Lower leg skin (tissue), 4 donors: ENCODE measurements at regions not wholly inside any gene's neighbourhood (a gene's known extent, or its start where the extent isn't known, plus 50 kb on each side); places are given as distances from the start of the nearest gene placed in this dataset.
"Not testable (repeated sequence)": the region's sequence is repeated elsewhere in the genome, so short reads cannot be mapped to it uniquely, and the experiment has no call there.

Experiments used
- DNase-seq, 2 donors: peaks; one replicate each; pipeline ENCODE4 v3.0.0-alpha.2; 2019; ENCODE audit warnings: low spot score in 2 of 2
- H3K4me3 ChIP-seq: fragments of 200-600 bp; sonication (generic); 2 replicates; pipeline ENCODE4 v1.5.1; 2017; ENCODE audit warnings: mild to moderate bottlenecking, low read depth; ENCODE audit not compliant: poor library complexity, severe bottlenecking
- CTCF ChIP-seq, 3 donors: fragments of 450-650 bp; IDR thresholded peaks; one replicate each; pipeline ENCODE4 v1.5.1; 2016; ENCODE audit warnings: antibody characterized with exemption in 3 of 3, mild to moderate bottlenecking in 3 of 3, moderate library complexity in 2 of 3
- POLR2A ChIP-seq, 2 donors: fragments of 450-650 bp; IDR thresholded peaks; one replicate each; pipeline ENCODE4 v1.6.1; 2016 to 2017; ENCODE audit warnings: antibody characterized with exemption in 2 of 2, mild to moderate bottlenecking in 1 of 2, moderate library complexity in 1 of 2
- WGBS, 2 donors: methylation state at CpG; one replicate each; pipeline ENCODE4 v1.1.5; 2018; 5-methylcytosine and 5-hydroxymethylcytosine counted together
- intact Hi-C: fragments of 100-400 bp; cut with DNase I; formaldehyde crosslinking; loops from one replicate; pipeline ENCODE4 v1.15.0; 2023; ENCODE audit warnings: low total_unique reads

- no peak for DNase-seq
- TF ChIP-seq CTCF (IDR thresholded peaks at IDR 0.05) = no peak
- TF ChIP-seq POLR2A (IDR thresholded peaks at IDR 0.05) = no peak
- intact Hi-C loops = no loop called here
- no peak overlapping the region for H3K4me3 ChIP-seq
Measured at GRCh38 chr1:227487606-227488005, 75.8 kb upstream of the ZNF678 start.

GRCh38 chr1:227486559-227486958, 76.8 kb upstream of the ZNF678 start:
- H3K4me3 ChIP-seq = no peak overlapping the region
- no peak for TF ChIP-seq CTCF (IDR thresholded peaks at IDR 0.05)
- TF ChIP-seq POLR2A (IDR thresholded peaks at IDR 0.05) = no peak
- WGBS, 2 donors = 65% methylated on average over 3 of the region's 3 CpGs
- DNase-seq = no peak
- intact Hi-C loops = no loop called here

DNA sequence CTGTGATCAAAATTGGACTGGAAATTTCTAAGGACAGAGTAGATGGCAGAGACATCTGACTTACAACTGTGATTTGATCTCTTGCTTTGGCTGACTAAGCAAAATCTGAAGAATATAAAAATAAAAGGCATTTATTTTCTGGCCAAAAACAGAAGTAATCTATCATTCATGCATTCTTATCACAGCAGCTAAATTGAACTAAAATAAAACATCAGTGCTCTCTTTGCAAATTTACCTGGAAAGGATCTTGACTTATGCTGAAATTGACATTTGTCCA, 81.4 kb upstream of the ZNF678 start:
- intact Hi-C loops = no loop called here
- H3K4me3 ChIP-seq = no peak overlapping the region
- DNase-seq = no peak
- TF ChIP-seq POLR2A (IDR thresholded peaks at IDR 0.05) = no peak
- no peak for TF ChIP-seq CTCF (IDR thresholded peaks at IDR 0.05)

GRCh38 chr1:227474072-227474471, 89.3 kb upstream of the ZNF678 start:
- WGBS, 2 donors = 37 to 51% methylated on average over 5 of the region's 5 CpGs
- not testable (repeated sequence) for H3K4me3 ChIP-seq, DNase-seq
- intact Hi-C loops = loop anchor here (10.0 kb wide), 1 partner anchor 481 kb away; no protein-coding TSS in a partner anchor

DNA sequence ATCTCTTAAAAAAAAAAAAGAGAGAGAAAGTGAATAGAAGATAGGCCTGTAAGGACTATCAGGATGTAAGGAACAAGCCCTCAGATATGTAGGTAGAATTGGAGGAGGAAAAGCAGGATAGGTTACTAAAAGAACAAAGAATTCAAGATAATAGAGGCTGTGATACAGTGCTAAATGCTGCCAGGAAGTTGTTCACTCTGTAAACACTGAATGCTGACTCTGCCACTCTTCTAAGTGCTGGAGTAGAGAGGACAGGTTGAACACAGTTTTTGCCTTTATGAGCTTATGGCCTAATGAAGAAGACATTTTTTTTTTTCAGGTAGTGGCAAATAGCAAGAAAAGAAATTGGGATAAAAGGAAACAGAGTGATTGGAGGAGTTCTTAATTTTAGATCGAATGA, 90.6 kb upstream of the ZNF678 start:
- no peak for DNase-seq
- intact Hi-C loops = loop anchor here (10.0 kb wide), 1 partner anchor 482 kb away; no protein-coding TSS in a partner anchor
- no peak overlapping the region for H3K4me3 ChIP-seq
- TF ChIP-seq POLR2A (IDR thresholded peaks at IDR 0.05) (no peak), CTCF (IDR thresholded peaks at IDR 0.05) (no peak)
- 83 to 97% methylated on average over 1 of the region's 1 CpG for WGBS, 2 donors

DNA sequence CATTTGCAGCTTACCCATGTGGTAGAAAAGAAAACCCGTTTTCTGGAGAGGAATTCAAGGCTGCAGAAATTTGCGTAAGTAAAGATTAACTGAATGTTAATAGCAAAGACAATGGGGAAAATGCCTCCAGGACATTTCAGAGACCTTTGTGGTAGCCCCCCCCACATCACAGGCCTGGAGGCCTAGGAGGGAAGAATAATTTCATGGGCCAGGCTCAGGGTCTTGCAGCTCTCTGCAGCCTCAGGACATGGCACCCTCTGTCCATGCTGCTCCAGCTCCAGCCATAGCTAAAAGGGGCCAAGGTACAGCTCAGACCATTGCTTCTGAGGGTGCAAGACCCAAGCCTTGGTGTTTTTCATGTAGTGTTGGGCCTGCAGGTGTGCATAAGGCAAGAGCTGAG, 92.7 kb upstream of the ZNF678 start:
- WGBS, 2 donors = 91 to 92% methylated on average over 2 of the region's 2 CpGs
- intact Hi-C loops = loop anchor here (10.0 kb wide), 1 partner anchor 484 kb away; no protein-coding TSS in a partner anchor
- TF ChIP-seq CTCF (IDR thresholded peaks at IDR 0.05) = no peak
- TF ChIP-seq POLR2A (IDR thresholded peaks at IDR 0.05) = no peak
- DNase-seq = no peak
- no peak overlapping the region for H3K4me3 ChIP-seq
